Stromal cell of bone marrow (primary cell): ENCODE measurements at regions not wholly inside any gene's neighbourhood (a gene's known extent, or its start where the extent isn't known, plus 50 kb on each side); places are given as distances from the start of the nearest gene placed in this dataset.

Source experiments
- DNase-seq: peaks from one replicate; pipeline ENCODE4 v3.0.0-alpha.2; 2012; ENCODE audit warnings: low read depth

GRCh38 chrX:65034292-65034667 lies 58.0 kb upstream of the ZC4H2 start:
- DNase-seq, result no peak
